ENCODE measurements at regions not wholly inside any gene's neighbourhood (a gene's known extent, or its start where the extent isn't known, plus 50 kb on each side); places are given as distances from the start of the nearest gene placed in this dataset.
"Not testable (repeated sequence)": the region's sequence is repeated elsewhere in the genome, so short reads cannot be mapped to it uniquely, and the experiment has no call there.

DNA sequence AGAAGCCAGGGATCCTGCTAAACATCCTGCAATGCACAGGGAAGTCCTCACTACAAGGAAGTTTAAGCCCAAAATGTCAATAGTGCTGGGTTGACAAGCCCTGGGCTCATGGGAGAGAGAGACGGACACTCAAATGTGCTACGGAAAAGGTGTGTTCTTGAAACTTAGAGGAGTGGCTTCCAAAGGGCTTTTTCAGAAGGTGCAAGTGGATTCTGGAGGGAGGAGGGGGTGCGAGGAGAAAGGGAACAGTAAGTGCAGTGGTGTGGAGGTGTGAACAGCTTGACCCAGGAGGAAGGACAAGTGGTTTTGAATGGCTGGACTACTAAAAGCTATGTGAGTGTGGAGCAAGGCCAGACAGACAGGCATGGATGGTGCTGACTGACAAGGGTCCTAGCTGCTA lies 50.4 kb upstream of the CECR2 start:
- DNase-seq, result no peak

DNA sequence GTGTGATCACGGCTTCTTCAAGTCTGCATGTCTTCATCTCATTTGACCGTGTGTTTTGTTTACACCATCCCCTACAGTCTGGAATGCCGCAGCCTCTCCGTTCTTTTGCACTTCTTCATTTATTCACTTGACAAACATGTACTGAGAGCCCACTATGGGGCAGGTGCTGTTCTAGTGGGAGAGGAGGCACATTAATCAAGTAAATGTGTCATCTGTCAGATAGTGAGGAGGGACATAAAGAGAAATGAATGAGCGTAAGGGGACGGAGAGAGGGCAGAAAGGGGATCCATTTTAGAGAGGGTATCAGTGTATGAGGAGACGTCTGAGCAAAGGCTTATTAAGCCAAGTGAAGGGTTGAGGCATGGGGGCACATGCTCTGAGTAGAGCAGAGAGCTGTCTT lies 54.0 kb upstream of the CECR2 start:
- DNase-seq, result no peak

DNA sequence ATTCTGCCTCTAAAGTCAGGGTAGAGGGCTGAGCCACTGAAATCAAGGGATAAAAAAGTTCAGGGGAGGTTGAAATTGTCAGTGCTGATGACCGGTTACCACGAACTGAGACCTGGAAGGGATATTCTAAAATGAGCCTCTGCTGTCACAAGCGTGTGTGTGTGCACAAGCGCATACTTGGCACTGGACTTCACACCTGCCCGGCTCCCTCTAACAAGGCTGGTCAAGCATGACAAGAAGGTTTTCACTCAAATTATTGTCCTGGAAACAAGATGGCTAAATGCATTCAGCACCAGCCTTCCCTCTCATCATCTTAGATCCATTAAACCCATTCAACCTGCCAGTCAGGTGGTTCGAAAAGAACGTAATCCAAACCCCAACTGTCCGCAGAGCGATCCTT lies 54.8 kb upstream of the CECR2 start:
- DNase-seq, result no peak

DNA sequence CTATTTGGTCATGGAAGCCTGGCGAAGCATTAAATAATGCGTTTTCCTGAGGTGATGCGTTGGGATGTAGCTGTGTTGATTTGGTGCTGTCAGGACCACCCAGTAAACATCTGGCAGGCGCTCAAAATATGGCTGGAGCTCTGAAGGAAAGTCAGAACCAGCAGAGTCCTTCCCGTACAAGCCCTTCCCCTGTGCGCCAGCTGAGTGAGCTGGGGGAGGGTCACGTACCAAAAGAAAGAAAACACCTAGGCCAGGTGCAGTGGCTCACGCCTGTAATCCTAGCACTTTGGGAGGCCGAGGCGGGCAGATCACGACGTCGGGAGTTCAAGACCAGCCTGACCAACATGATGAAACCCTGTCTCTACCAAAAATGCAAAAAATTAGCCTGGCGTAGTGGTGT lies 55.6 kb upstream of the CECR2 start:
- no peak for DNase-seq

DNA sequence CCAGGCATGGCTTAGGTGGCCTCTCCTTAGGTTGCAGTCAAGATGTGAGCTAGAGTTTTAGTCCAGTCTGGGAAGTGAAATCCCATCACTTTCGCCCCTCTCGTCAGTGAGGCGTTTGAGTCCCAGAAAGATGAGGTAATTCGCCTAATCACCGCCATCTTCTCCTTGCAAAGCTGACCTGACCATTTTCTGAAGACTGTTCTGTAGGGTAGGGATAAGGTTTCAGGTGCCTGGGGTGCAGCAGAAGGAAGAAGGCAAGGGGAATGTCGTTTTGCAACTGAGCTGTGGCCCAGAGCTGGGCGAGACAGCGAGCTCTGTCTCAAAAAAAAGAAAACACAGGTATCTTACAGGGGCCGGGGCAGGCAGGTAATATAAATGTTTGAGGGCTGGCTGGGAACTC lies 61.7 kb upstream of the CECR2 start:
- no peak for DNase-seq

DNA sequence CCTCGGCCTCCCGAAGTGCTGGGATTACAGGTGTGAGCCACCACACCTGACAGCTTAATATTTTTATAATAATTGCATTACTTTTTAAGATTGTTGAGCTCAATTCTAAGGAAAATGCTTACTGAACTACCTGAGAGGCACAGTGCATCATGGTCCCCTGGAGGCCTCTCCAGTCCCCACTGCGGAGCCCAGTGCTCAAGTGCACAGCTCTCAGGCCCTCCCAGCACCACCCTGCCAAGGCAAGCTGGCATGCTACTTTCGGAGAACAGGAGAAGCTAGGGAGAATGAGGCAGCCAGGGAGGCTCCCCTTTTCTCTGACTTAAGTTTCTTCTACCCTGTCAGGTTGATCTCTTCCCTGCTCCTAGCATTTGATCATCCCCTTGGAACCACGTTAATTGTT lies 64.2 kb upstream of the CECR2 start:
- no peak for DNase-seq

DNA sequence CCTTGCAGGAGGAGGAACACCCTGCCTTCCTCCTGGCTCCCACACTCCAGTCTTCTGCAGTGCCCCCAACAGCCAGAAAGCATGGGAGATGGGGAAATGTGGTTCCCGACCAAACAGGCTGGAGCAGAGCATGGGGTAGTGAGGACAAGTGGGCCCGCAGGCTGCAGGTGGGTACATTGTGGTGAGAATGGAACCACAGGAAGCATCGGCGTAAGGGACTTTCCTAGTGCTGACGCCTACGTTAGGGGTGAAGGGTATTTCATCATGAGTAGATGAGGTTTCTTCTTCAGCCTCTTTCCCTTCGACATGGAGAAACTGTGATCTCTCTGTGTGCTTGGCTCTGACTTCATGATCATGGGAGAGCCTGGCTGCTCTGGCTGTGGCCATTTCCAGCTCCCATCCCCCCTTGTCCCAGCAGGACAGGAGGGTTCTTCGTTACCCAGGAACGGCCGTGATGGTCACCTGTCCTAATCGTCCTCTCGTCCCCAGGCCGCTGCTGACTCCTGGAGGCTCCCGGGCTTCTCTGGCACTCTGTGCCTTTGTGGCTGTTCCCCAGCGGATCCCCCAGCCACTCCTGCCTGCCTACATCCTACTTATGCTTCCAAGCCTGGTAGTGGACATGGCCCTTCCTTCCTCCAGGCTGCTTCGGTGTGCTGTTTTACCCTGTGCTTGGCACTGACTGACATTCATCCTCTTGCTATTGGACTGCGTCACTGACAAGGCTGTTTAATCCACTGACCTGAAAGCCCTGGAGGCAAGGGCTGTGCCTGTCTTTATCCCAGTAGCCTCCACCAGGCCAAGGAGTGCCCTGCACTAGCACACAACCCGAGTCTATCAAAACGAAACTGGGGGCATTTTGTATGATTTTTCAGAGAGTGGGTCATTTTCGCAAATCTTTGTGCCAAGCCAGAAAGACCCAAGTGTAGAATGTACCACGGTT lies 65.2 kb upstream of the CECR2 start:
- no peak for DNase-seq

DNA sequence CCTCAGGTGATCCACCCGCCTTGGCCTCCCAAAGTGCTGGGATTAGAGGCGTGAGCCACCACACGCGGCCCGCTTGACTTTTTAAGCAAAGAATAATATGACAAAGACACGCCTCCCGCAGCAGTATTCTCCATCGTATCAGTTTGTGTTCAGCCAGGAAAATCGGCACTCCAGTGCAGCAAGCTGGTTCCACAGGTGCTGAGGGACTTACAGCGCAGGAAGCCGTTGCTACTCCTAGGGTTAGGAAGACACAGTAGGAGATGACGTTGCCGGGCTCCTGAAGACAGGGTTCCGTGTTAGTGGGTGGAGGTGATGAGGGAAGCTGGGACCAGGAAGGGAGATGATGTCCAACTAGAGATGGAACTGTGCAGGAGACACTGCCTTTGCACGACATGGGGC lies 65.8 kb upstream of the CECR2 start:
- DNase-seq, result no peak

DNA sequence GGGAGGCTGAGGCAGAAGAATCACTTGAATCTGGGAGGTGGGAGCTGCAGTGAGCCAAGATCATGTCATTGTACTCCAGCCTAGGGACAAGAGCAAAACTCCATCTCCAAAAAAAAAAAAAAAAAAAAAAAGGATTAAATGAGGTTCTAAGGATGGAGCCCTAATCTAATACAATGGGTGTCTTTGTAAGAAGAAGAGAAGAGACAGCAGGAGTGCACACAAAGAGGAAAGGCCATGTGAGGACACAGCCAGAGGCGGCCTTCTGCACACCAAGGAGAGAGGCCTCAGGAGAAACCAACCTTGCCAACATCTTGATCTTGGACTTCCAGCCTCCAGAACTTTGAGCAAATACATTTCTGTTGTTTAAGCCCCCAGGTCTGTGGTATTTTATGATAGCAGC lies 66.6 kb upstream of the CECR2 start:
- DNase-seq, result no peak

DNA sequence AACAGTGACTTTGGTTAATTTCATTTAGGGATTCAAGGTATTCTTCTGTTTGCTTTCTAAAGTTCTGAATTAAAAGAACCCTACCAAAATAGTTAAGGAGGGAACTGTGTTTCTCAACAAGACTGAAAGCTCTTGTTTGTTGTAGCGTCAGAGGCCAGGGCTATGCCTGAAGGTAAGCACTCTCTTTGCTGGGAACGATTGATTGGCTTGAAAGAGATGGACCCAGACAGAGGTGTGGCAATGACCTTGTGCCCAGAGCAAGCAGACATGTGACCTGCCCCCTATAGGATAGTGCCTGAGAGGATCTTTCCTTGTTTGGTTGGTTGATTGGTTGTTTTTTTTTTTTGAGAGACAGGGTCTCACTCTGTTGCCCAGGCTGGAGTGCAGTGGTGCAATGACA lies 68.3 kb upstream of the CECR2 start:
- DNase-seq, result no peak

DNA sequence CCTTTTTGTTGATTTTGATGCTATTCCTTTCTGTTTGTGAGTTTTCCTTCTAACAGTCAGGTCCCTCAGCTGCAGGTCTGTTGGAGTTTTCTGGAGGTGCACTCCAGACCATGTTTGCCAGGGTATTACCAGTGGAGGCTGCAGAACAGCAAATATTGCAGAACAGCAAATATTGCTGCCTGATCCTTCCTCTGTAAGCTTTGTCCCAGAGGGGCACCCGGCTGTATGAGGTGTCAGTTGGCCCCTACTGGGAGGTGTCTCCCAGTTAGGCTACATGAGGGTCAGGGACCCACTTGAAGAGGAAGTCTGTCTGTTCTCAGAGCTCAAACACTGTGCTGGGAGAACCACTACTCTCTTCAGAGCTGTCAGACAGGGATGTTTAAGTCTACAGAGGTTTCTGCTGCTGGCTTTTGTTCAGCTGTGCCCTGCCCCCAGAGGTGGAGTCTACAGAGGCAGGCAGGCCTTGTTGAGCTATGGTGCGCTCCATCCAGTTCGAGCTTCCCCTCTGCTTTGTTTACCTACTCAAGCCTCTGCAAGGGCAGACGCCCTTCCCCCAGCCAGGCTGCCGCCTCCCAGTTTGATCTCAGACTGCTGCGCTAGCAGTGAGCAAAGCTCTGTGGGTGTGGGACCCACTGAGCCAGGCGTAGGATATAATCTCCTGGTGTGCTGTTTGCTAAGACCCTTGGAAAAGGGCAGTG lies 70.3 kb upstream of the CECR2 start:
- DNase-seq, result not testable (repeated sequence)

DNA sequence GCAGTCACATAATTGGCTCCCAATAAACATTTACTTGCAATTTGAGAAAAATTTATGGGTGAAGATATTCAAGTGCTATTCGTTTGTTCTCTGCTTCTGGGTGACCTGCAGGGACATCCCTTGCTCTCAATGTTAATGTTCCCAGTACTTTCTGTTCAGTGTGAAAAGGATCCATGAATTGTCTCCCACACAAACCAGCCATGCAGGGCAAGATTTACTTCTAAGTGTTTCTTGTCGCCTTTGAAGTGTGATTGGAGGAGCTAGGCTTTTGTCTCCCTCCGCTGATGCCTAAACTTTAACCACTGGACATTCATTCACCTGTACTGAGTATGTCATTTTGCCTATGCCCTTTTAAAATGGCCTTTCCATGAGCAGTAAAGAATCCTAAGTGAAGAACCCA lies 66.4 kb upstream of the ADA2 start:
- no peak for DNase-seq

DNA sequence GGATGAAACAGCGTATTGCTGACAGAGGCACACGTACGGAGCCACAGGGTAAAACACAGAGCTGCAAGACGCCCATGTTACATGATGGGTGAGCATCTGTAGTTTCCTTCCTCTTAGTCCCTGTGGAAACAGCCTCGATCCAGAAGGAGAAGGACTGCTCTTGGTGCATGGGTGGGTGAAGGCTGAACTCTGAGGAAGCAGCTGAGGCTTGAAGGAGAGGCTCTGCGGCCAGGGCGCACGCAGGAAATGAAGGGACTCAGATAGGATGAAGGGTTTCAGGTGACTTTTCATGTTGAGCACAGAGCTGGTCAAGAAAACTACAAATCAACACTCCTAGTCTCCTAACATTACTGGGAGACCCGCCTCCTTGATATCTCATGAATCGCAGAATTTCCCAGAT lies 65.7 kb upstream of the ADA2 start:
- DNase-seq, result no peak

DNA sequence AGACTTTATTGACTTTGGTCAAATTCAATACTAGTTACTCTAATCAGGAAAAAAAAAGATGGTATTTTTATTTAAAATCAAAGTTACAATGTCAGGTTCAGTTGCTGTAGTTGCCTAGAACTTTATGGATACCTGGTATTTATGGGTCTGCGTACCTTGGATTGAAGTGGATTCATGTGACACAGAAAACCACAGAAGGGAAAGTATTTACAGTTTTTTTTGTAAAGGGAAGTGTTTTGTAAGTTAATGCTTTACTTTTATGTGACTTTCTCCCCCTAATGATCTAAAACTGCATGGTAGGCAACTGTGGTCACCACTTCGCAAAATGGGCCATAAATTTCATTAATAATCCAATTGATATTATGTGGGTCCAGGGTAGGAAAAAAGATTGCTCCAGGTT lies 65.2 kb upstream of the ADA2 start:
- DNase-seq, result no peak

DNA sequence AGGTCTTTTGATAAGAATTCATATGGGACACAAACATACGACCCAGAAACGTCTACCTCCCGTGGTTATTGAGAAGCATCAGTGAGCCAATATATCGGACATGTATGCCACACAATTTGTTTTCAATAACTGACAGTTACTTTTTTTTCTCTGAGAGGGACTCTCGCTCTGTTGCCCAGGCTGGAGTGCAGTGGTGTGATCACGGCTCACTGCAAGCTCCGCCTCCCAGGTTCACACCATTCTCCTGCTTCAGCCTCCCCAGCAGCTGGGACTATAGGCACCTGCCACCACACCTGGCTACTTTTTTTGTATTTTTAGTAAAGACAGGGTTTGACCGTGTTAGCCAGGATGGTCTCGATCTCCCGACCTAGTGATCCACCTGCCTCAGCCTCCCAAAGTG lies 64.6 kb upstream of the ADA2 start:
- DNase-seq, result not testable (repeated sequence)

DNA sequence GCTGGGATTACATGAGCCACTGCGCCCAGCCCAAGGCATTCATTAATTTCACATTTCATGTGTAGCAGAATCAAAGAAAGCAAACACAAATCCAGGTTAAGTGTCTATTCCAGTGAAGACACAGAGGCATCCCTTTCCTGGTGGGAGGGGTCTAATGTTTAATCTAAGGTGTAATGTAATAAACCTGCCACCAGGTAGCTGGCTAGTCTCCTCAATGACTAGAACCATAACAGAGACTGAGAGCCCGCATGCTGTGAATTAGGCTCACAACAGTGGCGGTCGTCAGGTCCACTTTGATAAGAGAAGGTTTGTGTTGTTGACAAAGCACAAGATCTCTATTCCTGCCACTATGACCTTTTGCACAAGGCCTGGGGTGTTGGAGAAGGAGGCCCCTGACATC lies 64.2 kb upstream of the ADA2 start:
- no peak for DNase-seq

DNA sequence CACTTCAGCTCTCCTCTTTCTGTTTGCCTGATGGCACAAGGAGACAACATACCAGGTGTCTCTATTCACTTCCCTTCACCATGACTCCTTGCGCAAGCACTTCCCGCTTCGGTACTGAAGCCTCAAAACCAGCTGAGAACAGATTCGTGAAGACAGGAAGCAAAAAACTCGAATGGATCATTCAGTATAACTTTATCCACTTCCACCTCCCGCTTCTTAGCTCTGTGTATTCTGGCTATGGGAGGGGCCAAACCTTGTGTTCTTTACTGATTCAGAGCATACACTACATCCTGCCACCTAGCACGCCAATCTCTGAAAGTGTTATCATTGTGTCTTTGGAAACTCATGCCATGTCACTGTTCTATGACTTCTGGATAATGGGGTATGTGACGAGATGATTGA lies 62.2 kb upstream of the ADA2 start:
- peak; percentile 65 for DNase-seq

DNA sequence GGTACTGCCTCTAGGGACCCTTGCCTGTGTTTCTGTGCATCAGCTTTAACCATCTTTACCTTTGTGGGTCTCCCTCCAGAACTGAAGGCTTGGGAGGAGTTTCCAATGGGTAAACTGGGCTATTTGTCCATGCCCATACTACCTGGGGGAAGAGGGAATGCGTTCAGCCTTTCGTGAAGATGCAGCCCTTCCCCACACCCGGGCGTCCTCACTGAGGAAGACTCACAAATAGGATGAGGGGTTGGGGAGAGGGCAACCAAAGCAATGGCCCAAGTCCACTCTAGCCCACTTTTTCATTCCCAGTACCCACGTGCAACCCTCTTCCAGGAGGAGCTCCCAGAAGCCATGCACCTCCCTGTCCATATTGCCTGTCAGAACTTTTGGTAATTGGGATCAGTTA lies 61.8 kb upstream of the ADA2 start:
- DNase-seq, result no peak

DNA sequence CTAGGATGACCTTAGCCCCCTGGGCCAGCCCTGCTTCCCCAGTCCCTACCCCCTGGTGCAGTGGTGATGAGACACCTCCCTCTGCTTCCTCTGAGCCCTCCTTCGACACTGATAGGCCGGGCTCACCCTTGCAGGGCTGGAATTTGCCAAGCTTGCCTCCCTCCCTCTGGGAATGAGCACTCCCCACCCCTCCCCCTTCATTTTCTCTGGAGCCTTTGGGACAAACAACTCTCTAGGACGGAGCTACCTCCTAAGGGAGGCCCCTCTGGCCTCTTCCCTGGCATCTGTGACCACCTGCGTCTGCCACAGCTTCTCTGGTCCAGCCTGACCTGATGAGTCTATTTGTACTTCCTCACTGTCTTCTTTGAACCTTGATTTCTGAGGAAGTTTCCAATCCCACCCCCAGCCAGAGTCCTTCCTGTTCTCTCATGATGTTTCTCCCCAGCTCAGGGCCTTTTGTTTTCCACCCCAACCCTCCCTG lies 53.3 kb upstream of the ADA2 start:
- no peak for DNase-seq

DNA sequence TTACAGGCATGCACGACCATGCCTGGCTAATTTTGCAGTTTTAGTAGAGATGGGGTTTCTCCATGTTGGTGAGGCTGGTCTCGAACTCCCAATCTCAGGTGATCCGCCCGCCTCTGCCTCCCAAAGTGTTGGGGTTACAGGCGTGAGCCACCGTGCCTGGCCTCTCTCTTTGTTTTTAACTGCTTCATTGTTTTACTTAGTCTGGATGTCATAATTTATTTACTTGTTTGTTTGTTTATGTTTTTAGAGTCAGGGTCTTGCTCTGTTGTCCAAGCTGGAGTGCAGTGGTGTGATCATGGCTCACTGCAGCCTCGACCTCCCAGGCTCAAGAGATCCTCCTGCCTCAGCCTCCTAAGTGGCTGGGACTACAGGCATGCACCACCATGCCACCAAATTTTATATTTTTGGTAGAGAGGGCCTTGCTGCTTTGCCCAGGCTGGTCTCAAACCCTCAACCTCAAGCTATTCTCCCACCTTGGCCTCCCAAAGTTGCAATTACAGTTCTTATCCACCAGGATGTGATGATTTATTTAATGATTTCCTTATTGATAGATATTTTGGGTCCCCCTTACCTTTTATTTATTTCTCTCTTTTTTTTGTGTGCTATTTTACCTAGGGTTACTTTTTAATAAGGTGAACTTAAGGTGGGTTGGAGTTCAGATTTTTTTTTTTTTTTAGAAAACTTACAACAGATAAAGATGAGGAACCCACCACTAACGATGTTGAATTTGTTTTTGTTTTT lies 52.6 kb upstream of the ADA2 start:
- DNase-seq, result no peak

DNA sequence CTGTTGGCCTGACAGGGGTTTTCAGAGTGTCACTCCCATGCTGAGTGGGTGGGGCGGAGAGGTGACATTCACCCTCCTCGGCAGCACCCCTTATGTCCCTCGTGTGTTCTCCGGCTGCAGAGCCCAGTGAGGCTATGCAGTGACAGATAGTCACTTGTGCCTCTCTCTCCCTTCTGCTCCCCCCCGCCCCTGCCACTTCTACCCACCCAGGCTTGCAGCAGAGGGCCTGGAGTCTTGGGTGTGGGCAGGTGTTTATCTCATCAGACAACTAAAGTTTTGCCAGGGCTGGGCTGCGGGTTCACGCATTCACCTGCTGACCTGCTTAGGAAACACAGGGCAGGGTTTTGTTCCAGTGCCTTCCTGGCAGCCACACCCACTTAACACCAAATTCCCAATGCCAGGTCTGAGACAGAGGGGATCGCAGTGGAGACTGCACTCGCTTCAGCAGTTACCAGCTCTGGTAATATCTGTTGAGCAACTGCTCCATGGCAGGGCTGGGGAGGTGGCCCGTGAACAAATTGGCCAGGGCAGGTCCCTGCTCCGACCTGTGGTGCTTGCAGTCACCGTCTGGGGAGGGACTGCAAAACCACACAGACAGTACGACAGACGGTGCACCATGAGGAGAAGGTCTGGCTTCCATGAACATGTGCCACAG lies 50.5 kb upstream of the ADA2 start:
- no peak for DNase-seq

DNA sequence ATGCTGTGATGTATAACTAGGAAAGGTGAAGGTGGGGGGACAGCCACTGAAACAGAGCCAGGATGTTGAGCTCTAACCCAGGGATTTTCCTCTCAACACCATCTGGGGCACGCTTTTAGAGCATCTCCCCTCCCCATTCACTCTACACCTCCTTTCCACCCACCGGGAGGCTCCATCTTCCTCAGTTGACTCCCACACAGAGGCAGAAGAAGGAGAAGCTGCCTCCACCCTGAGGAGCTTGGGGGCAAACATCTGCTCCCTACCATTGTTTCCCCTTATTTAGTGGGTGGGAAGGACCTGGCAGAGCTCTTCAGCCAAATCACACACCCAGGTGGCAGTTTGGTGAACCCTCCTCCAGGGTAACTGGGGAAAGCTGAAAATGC lies 50.0 kb upstream of the ADA2 start:
- no peak for DNase-seq

All from MV-4-11 (cell line).